GM12878 (cell line): ENCODE measurements at regions not wholly inside any gene's neighbourhood (a gene's known extent, or its start where the extent isn't known, plus 50 kb on each side); places are given as distances from the start of the nearest gene placed in this dataset.

Source experiments
- ATAC-seq: fragments of 200-7000 bp; cut with Tn5 transposase; 3 replicates; pipeline ENCODE4 v1.9.1; 2020; ENCODE audit warnings: mild to moderate bottlenecking, moderate library complexity
- BruUV-seq: library from RNA; stranded (reverse); fragments of 400-500 nt; replicated peaks from 2 replicates; lab custom pipeline; 2021; lab: Mats Ljungman, UMichigan
- CTCF ChIA-PET: fragments of 300-600 bp; sonication (Branson Sonifier 250); formaldehyde crosslinking; extraction: SDS; loops from one replicate; lab custom pipeline; 2021; ENCODE audit warnings: inconsistent platforms; lab: Yijun Ruan, JAX
- POLR2A ChIA-PET: fragments of 350-600 bp; formaldehyde crosslinking; extraction: SDS; loops from one replicate; lab custom pipeline; 2021; ENCODE audit warnings: inconsistent platforms; lab: Charles Lee
- RAD21 ChIA-PET: fragments of 300-600 bp; sonication (Branson Sonifier 250); formaldehyde crosslinking; loops from one replicate; lab custom pipeline; 2023; ENCODE audit warnings: antibody characterized with exemption; ENCODE audit not compliant: unreplicated experiment; lab: Charles Lee
- SMC1A ChIA-PET: fragments of 300-600 bp; sonication (Branson Sonifier 250); formaldehyde crosslinking; loops from one replicate; lab custom pipeline; 2023; ENCODE audit not compliant: unreplicated experiment, uncharacterized antibody; lab: Charles Lee
- DNase-seq: peaks from one replicate; pipeline ENCODE4 v3.0.0-alpha.2; 2011; ENCODE audit warnings: low read depth, low spot score
- FAIRE-seq: peaks from 3 replicates; lab custom pipeline; 2011; peaks lifted over from hg19 to GRCh38; lab: Jason Lieb, UNC
- H2AFZ ChIP-seq: 2 replicates; pipeline ENCODE4 v1.6.0; 2011; ENCODE audit warnings: low read depth, low read length, control low read depth; ENCODE audit not compliant: control insufficient read depth
- H3K27ac ChIP-seq: 2 replicates; pipeline ENCODE4 v1.5.1; 2011; ENCODE audit warnings: control low read depth; ENCODE audit not compliant: control insufficient read depth, insufficient read depth
- H3K27me3 ChIP-seq, 2 experiments: replicated peaks in 1 of 2; 2 replicates each; pipeline versions ENCODE4 v1.6.0 to v1.6.1; 2011; ENCODE audit warnings: low read length in 1 of 2; ENCODE audit not compliant: control insufficient read depth in 2 of 2, insufficient read depth in 2 of 2
- H3K36me3 ChIP-seq, 2 experiments: 2 replicates each; pipeline ENCODE4 v1.5.1; 2011; ENCODE audit warnings: low read length in 1 of 2; ENCODE audit not compliant: control insufficient read depth in 2 of 2, insufficient read depth in 2 of 2
- H3K4me1 ChIP-seq: 2 replicates; pipeline ENCODE4 v1.6.1; 2011; ENCODE audit warnings: mild to moderate bottlenecking, low read length, moderate library complexity, mixed read lengths; ENCODE audit not compliant: control insufficient read depth, insufficient read depth
- H3K4me2 ChIP-seq: 2 replicates; pipeline ENCODE4 v1.6.0; 2011; ENCODE audit warnings: control low read depth; ENCODE audit not compliant: control insufficient read depth, insufficient read depth
- H3K4me3 ChIP-seq: fragments of 200-600 bp; sonication (generic); 2 replicates; pipeline ENCODE4 v1.5.1; 2016
- H3K79me2 ChIP-seq: 2 replicates; pipeline ENCODE4 v1.6.0; 2011; ENCODE audit warnings: low read length; ENCODE audit not compliant: control insufficient read depth, insufficient read depth
- H3K9ac ChIP-seq: 2 replicates; pipeline ENCODE4 v1.8.0; 2011; ENCODE audit warnings: low read length, control low read depth, mixed read lengths; ENCODE audit not compliant: control insufficient read depth, insufficient read depth
- H3K9me3 ChIP-seq: replicated peaks from 3 replicates; pipeline ENCODE4 v1.5.1; 2011; ENCODE audit warnings: mild to moderate bottlenecking, low read length; ENCODE audit not compliant: control insufficient read depth, insufficient read depth
- H4K20me1 ChIP-seq: 2 replicates; pipeline ENCODE4 v1.6.0; 2011; ENCODE audit not compliant: control insufficient read depth, insufficient read depth
- ASH2L ChIP-seq: fragments of 300-600, 200-600 bp; sonication (generic); IDR thresholded peaks from 2 replicates; pipeline ENCODE4 v1.6.1; 2017; ENCODE audit warnings: low read depth, mild to moderate bottlenecking, borderline replicate concordance
- CBX3 ChIP-seq: fragments of 200-600 bp; sonication (generic); IDR thresholded peaks from 2 replicates; pipeline ENCODE4 v1.6.1; 2016; ENCODE audit warnings: low read depth, borderline replicate concordance
- EED ChIP-seq: sonication (generic); IDR thresholded peaks from 2 replicates; pipeline ENCODE4 v1.6.1; 2016; ENCODE audit warnings: antibody characterized with exemption, low read depth
- KDM1A ChIP-seq: fragments of 200-600 bp; sonication (generic); IDR thresholded peaks from 2 replicates; pipeline ENCODE4 v1.6.1; 2016; ENCODE audit warnings: borderline replicate concordance
- MXI1 ChIP-seq: fragments of 150-350 bp; IDR thresholded peaks from 2 replicates; pipeline ENCODE4 v1.6.1; 2011; ENCODE audit warnings: low read depth, mild to moderate bottlenecking, inconsistent platforms, low read length, improper control_type of control experiment
- NFYB ChIP-seq: IDR thresholded peaks from 2 replicates; pipeline ENCODE4 v1.6.1; 2011; ENCODE audit warnings: low read depth, mild to moderate bottlenecking, low read length, improper control_type of control experiment, moderate library complexity; ENCODE audit not compliant: insufficient read depth
- NR2F1 ChIP-seq: fragments of 450-650 bp; conservative IDR thresholded peaks from 2 replicates; pipeline ENCODE4 v1.6.1; 2017; ENCODE audit warnings: mild to moderate bottlenecking
- PAX5 ChIP-seq: IDR thresholded peaks from 2 replicates; pipeline ENCODE4 v1.6.1; 2011; ENCODE audit warnings: low read depth, low read length, borderline replicate concordance
- PAX8 ChIP-seq: fragments of 450-650 bp; IDR thresholded peaks from 2 replicates; pipeline ENCODE4 v1.6.1; 2017; ENCODE audit warnings: mild to moderate bottlenecking, moderate library complexity
- RBBP5 ChIP-seq: fragments of 200-600 bp; sonication (generic); conservative IDR thresholded peaks from 2 replicates; pipeline ENCODE4 v1.6.1; 2016
- SIN3A ChIP-seq: IDR thresholded peaks from 2 replicates; pipeline ENCODE4 v1.6.1; 2012; ENCODE audit warnings: low read depth, low read length, improper control_type of control experiment
- SMAD5 ChIP-seq: IDR thresholded peaks from 2 replicates; pipeline ENCODE4 v1.6.1; 2016; ENCODE audit warnings: antibody characterized with exemption, low read depth
- SRF ChIP-seq, 2 experiments: IDR thresholded peaks; 2 replicates each; pipeline ENCODE4 v1.6.1; 2011; ENCODE audit warnings: low read depth in 2 of 2, low read length in 2 of 2, mild to moderate bottlenecking in 1 of 2, moderate library complexity in 1 of 2
- STAT3 ChIP-seq: IDR thresholded peaks from 2 replicates; pipeline ENCODE4 v1.6.1; 2011; ENCODE audit warnings: low read depth, low read length, improper control_type of control experiment
- WGBS: methylation state at CpG from one replicate; pipeline ENCODE4 v1.1.6; 2016; ENCODE audit warnings: low lambda C conversion rate; ENCODE audit not compliant: insufficient replicate concordance, insufficient coverage; ENCODE audit errors: missing lambda C conversion rate; 5-methylcytosine and 5-hydroxymethylcytosine counted together
- in situ Hi-C: fragments of 300-500 bp; cut with MboI; formaldehyde crosslinking; loops from 9 replicates; pipeline ENCODE4 v1.14.3; 2018; ENCODE audit warnings: mixed read lengths
- intact Hi-C: fragments of 100-400 bp; cut with micrococcal nuclease; formaldehyde crosslinking; loops from one replicate; pipeline ENCODE4 v1.14.2; 2022; ENCODE audit not compliant: unreplicated experiment
- TF ChIP-seq, protein P1 (sequence below): fragments of 450-650 bp; IDR thresholded peaks from 2 replicates; pipeline ENCODE4 v1.6.1; 2016; ENCODE audit warnings: mild to moderate bottlenecking, moderate library complexity, borderline replicate concordance
- TF ChIP-seq, protein P2 (sequence below): IDR thresholded peaks from 2 replicates; pipeline ENCODE4 v1.6.1; 2011; ENCODE audit warnings: mild to moderate bottlenecking, low read depth, low read length, moderate library complexity; ENCODE audit not compliant: insufficient replicate concordance
- TF ChIP-seq, protein P3 (sequence below): IDR thresholded peaks from 2 replicates; pipeline ENCODE4 v1.6.1; 2011; ENCODE audit warnings: borderline replicate concordance, low read depth, mild to moderate bottlenecking, moderate library complexity, mixed read lengths, low read length; ENCODE audit not compliant: insufficient read depth; ENCODE audit errors: extremely low read length

DNA sequence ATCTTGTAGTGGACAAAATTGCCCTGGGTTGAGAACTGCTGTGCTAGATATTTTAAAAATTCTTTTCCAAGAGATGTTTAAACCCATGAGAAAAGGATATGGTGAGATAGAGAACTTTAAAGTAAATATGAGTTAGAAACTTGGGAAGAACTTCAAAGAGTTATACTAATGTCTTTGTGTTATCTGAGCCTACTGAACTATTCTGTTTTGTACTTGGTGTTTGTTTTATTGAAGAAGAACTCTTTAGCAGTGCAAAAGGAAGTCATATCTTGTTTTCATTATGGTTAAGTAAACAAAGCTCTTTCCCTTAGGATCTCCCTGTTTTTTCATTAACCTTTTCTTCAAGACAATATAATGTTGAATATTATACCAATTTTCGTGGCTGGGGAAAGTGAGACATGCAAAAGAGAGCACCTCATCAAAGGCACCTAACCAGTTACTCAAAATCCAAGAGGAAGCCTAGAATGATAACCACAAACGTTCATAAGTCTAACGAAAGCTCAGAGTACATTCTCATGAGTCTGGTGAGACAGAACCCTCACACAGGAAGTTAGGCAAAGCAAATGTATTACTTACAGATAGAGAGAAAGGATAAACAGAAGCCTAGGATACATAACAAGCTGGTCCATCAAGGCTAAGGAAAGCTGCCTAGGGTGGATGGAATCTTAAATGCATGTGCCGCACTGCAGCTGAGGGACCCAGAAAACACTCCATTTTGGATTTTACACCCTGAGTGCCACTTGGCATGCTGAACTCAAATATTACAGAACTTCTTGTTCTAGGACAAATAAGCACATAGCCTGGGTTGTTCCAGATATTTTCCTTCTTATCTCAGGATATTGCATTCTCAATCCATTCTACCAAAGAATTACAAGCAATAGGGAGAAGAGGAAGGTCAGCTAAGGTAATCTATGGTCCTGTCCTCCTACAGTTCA, 112.5 kb upstream of the ANO3 start (continued):
- TF ChIP-seq, protein P1, sequence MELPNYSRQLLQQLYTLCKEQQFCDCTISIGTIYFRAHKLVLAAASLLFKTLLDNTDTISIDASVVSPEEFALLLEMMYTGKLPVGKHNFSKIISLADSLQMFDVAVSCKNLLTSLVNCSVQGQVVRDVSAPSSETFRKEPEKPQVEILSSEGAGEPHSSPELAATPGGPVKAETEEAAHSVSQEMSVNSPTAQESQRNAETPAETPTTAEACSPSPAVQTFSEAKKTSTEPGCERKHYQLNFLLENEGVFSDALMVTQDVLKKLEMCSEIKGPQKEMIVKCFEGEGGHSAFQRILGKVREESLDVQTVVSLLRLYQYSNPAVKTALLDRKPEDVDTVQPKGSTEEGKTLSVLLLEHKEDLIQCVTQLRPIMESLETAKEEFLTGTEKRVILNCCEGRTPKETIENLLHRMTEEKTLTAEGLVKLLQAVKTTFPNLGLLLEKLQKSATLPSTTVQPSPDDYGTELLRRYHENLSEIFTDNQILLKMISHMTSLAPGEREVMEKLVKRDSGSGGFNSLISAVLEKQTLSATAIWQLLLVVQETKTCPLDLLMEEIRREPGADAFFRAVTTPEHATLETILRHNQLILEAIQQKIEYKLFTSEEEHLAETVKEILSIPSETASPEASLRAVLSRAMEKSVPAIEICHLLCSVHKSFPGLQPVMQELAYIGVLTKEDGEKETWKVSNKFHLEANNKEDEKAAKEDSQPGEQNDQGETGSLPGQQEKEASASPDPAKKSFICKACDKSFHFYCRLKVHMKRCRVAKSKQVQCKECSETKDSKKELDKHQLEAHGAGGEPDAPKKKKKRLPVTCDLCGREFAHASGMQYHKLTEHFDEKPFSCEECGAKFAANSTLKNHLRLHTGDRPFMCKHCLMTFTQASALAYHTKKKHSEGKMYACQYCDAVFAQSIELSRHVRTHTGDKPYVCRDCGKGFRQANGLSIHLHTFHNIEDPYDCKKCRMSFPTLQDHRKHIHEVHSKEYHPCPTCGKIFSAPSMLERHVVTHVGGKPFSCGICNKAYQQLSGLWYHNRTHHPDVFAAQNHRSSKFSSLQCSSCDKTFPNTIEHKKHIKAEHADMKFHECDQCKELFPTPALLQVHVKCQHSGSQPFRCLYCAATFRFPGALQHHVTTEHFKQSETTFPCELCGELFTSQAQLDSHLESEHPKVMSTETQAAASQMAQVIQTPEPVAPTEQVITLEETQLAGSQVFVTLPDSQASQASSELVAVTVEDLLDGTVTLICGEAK = no peak

DNA sequence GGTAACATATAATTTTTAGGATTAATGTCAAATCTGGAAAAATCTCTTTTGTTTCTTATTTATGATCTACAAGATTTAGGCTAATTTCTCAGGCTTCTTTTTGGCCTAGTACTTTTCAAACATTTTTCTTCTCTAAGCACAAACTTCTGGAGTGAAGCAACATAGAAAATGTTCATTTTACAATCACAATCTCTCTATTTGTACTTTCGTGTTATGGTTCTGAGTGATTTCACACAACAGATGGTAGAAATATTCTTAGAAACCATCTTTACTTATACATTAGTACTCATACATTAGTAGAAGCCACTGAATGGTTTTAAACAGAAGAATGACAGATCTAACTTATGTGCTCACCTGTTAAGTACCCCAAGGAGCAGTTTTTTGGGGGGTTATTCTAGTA, 106.3 kb upstream of the ANO3 start:
- no peak overlapping the region for H3K9ac ChIP-seq
- no peaks in the 10 kb centered on the region for H3K79me2 ChIP-seq
- no peak overlapping the region for H2AFZ ChIP-seq
- no peak overlapping the region for H3K27ac ChIP-seq
- intact Hi-C loops = no loop called here
- no peak overlapping the region for H3K4me3 ChIP-seq
- no peak for DNase-seq
- ChIA-PET POLR2A (no interaction called here), RAD21 (interaction anchor here (1.6 kb wide), 1 partner anchor 244 kb away, joined by 6 read pairs; no protein-coding TSS in a partner anchor), SMC1A (interaction anchor here (0.6 to 0.9 kb wide), 2 partner anchors 244 to 334 kb away, joined by 3 read pairs; no protein-coding TSS in a partner anchor), CTCF (interaction anchor here (1.3 kb wide), 1 partner anchor 244 kb away, joined by 7 read pairs; no protein-coding TSS in a partner anchor)
- 0% methylated on average over 1 of the region's 1 CpG for WGBS
- H3K9me3 ChIP-seq = no peaks in the 10 kb centered on the region
- H3K36me3 ChIP-seq = no peaks in the 10 kb centered on the region
- ATAC-seq = no peak
- H3K4me1 ChIP-seq = no peaks in the 10 kb centered on the region
- H4K20me1 ChIP-seq = no peaks in the 10 kb centered on the region
- H3K27me3 ChIP-seq = no peaks in the 10 kb centered on the region
- H3K4me2 ChIP-seq = no peak overlapping the region
- no TSS peak for BruUV-seq
- in situ Hi-C loops = no loop called here
- no peak for FAIRE-seq
- TF ChIP-seq PAX5 (no peak), NR2F1 (no peak), SIN3A (no peak), CBX3 (no peak), SMAD5 (no peak), SRF (IDR thresholded peaks at IDR 0.05; ENCODE audit: low read depth in 2 of 2, low read length in 2 of 2) (no peak), KDM1A (no peak), PAX8 (no peak), NFYB (no peak), STAT3 (no peak), RBBP5 (no peak), MXI1 (no peak), ASH2L (no peak), EED (no peak)
- TF ChIP-seq, protein P2, sequence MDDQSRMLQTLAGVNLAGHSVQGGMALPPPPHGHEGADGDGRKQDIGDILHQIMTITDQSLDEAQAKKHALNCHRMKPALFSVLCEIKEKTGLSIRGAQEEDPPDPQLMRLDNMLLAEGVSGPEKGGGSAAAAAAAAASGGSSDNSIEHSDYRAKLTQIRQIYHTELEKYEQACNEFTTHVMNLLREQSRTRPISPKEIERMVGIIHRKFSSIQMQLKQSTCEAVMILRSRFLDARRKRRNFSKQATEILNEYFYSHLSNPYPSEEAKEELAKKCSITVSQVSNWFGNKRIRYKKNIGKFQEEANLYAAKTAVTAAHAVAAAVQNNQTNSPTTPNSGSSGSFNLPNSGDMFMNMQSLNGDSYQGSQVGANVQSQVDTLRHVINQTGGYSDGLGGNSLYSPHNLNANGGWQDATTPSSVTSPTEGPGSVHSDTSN = no peak
- TF ChIP-seq, protein P3, sequence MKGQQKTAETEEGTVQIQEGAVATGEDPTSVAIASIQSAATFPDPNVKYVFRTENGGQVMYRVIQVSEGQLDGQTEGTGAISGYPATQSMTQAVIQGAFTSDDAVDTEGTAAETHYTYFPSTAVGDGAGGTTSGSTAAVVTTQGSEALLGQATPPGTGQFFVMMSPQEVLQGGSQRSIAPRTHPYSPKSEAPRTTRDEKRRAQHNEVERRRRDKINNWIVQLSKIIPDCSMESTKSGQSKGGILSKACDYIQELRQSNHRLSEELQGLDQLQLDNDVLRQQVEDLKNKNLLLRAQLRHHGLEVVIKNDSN = no peak
